ENCODE measurements at regions not wholly inside any gene's neighbourhood (a gene's known extent, or its start where the extent isn't known, plus 50 kb on each side); places are given as distances from the start of the nearest gene placed in this dataset.

DNA sequence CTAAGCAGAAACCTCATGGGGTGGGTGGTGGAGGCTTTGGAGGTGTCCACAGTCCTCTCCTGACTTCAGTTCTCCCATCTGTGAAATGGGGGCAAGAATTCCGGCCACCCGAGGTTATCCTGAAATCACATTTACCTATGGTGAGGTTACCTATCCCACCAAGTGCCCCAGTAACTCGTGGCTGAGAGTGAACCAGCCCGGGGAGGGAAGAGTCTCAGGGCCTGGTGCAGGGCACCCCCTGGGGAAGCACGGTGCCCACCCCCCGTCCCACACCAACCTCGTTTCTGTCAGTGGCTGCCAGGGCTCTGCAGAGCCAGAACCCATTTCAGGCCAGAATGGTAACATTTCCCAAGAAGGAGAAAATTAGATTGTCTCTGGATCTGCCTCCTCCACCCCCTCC is 83.7 kb upstream of the VSTM2B start:
- no peak for TF ChIP-seq TAF1 (IDR thresholded peaks at IDR 0.05; ENCODE audit: low read depth)
- TF ChIP-seq, protein P1, sequence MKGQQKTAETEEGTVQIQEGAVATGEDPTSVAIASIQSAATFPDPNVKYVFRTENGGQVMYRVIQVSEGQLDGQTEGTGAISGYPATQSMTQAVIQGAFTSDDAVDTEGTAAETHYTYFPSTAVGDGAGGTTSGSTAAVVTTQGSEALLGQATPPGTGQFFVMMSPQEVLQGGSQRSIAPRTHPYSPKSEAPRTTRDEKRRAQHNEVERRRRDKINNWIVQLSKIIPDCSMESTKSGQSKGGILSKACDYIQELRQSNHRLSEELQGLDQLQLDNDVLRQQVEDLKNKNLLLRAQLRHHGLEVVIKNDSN (IDR thresholded peaks at IDR 0.05), result no peak
- TF ChIP-seq NFIC (IDR thresholded peaks at IDR 0.05), result no peak
- TF ChIP-seq, protein P2, sequence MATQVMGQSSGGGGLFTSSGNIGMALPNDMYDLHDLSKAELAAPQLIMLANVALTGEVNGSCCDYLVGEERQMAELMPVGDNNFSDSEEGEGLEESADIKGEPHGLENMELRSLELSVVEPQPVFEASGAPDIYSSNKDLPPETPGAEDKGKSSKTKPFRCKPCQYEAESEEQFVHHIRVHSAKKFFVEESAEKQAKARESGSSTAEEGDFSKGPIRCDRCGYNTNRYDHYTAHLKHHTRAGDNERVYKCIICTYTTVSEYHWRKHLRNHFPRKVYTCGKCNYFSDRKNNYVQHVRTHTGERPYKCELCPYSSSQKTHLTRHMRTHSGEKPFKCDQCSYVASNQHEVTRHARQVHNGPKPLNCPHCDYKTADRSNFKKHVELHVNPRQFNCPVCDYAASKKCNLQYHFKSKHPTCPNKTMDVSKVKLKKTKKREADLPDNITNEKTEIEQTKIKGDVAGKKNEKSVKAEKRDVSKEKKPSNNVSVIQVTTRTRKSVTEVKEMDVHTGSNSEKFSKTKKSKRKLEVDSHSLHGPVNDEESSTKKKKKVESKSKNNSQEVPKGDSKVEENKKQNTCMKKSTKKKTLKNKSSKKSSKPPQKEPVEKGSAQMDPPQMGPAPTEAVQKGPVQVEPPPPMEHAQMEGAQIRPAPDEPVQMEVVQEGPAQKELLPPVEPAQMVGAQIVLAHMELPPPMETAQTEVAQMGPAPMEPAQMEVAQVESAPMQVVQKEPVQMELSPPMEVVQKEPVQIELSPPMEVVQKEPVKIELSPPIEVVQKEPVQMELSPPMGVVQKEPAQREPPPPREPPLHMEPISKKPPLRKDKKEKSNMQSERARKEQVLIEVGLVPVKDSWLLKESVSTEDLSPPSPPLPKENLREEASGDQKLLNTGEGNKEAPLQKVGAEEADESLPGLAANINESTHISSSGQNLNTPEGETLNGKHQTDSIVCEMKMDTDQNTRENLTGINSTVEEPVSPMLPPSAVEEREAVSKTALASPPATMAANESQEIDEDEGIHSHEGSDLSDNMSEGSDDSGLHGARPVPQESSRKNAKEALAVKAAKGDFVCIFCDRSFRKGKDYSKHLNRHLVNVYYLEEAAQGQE (IDR thresholded peaks at IDR 0.05; ENCODE audit: low read depth), result no peak

DNA sequence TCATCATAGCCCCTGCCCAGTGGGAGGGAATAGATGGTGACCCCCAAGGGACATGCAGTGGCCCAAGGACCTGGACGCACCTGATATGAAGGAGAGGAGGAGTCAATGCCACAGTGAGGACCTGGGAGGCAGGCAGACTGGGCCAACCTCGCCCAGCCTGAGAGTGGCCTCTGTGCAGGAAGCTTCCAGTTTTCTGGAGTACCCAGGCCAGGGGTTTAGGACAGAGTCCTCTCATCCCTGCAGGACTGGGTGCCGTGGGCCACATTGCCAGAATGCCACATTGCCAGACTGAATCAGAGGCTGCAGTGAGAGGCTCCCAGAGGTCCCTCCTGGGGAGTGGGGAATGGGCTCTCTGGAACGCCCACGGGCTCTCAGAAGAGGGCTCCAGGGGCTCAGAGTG is 82.9 kb upstream of the VSTM2B start:
- TF ChIP-seq CREB1 (IDR thresholded peaks at IDR 0.05; ENCODE audit: low read depth), result no peak
- no peak for TF ChIP-seq TAF1 (IDR thresholded peaks at IDR 0.05; ENCODE audit: low read depth)
- TF ChIP-seq, protein P3, sequence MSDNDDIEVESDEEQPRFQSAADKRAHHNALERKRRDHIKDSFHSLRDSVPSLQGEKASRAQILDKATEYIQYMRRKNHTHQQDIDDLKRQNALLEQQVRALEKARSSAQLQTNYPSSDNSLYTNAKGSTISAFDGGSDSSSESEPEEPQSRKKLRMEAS (IDR thresholded peaks at IDR 0.05), result no peak
- no peak for TF ChIP-seq CEBPB (IDR thresholded peaks at IDR 0.05)
- no peak for TF ChIP-seq ZBTB7A (IDR thresholded peaks at IDR 0.05; ENCODE audit: low read depth)
- TF ChIP-seq TCF12 (IDR thresholded peaks at IDR 0.05; ENCODE audit: low read depth), result no peak
- TF ChIP-seq, protein P2 (IDR thresholded peaks at IDR 0.05; ENCODE audit: low read depth), result no peak
- no peak for TF ChIP-seq TEAD4 (IDR thresholded peaks at IDR 0.05)
- no peak for TF ChIP-seq EP300 (IDR thresholded peaks at IDR 0.05; ENCODE audit: borderline replicate concordance)
- no peak for TF ChIP-seq RAD21 (IDR thresholded peaks at IDR 0.05; ENCODE audit: low read depth)
- TF ChIP-seq, protein P1 (IDR thresholded peaks at IDR 0.05), result no peak
- TF ChIP-seq YY1 (IDR thresholded peaks at IDR 0.05; ENCODE audit: low read depth), result no peak
- TF ChIP-seq NFIC (IDR thresholded peaks at IDR 0.05), result no peak
- no peak for TF ChIP-seq EGR1 (IDR thresholded peaks at IDR 0.05)
- TF ChIP-seq FOXM1 (IDR thresholded peaks at IDR 0.05; ENCODE audit: borderline replicate concordance, low read depth), result no peak

DNA sequence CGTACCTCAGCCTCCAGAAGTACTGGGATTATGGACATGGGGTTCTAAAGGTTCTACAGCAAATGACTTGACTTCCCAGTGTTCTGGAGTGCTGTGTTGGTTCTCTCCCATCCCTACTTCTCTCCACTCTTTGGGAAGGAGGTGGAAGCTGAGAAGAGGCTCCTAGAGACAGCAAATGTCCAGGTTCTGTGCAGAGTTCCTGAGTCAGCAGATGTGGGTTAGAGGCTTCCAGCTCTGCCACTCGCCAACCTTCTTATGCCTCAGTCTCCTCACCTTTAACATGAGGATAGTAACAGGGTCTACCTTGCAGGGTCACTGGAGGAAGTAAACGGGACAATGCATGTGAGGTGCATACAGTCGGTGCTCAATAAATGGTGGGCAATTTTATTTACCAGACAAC is 80.5 kb upstream of the VSTM2B start:
- TF ChIP-seq TEAD4 (IDR thresholded peaks at IDR 0.05) (no peak), RAD21 (IDR thresholded peaks at IDR 0.05; ENCODE audit: low read depth) (no peak), CEBPB (IDR thresholded peaks at IDR 0.05) (no peak), YY1 (IDR thresholded peaks at IDR 0.05; ENCODE audit: low read depth) (no peak), ZBTB7A (IDR thresholded peaks at IDR 0.05; ENCODE audit: low read depth) (no peak), TAF1 (IDR thresholded peaks at IDR 0.05; ENCODE audit: low read depth) (no peak), TCF12 (IDR thresholded peaks at IDR 0.05; ENCODE audit: low read depth) (no peak), NFIC (IDR thresholded peaks at IDR 0.05) (no peak), EGR1 (IDR thresholded peaks at IDR 0.05) (no peak)
- TF ChIP-seq, protein P2 (IDR thresholded peaks at IDR 0.05; ENCODE audit: low read depth), result no peak
- TF ChIP-seq, protein P1 (IDR thresholded peaks at IDR 0.05), result no peak
- TF ChIP-seq, protein P3 (IDR thresholded peaks at IDR 0.05), result no peak

DNA sequence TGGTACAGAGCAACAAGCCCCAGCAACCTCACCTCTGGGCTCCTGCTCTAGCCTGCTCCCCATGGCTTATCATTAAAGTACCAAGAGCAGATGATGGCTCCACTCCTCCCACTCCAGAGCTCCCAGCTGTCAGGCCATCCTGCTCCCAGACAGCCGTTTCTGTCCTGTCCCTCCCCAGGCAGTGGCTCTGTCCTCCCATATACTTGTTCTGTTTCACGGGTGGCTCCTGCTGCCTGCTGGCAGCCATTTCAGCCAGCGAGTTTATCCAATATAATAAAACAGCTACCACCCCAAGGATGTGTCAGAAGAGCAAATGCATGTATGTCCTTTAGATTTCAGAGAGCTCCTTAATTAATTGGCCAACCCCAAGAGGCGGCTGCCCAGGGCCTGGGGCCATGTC is 79.4 kb upstream of the VSTM2B start:
- no peak for TF ChIP-seq TAF1 (IDR thresholded peaks at IDR 0.05; ENCODE audit: low read depth)
- TF ChIP-seq CEBPB (IDR thresholded peaks at IDR 0.05), result no peak
- TF ChIP-seq NFIC (IDR thresholded peaks at IDR 0.05), result no peak
- TF ChIP-seq TEAD4 (IDR thresholded peaks at IDR 0.05), result no peak
- TF ChIP-seq CREB1 (IDR thresholded peaks at IDR 0.05; ENCODE audit: low read depth), result no peak
- TF ChIP-seq, protein P3 (IDR thresholded peaks at IDR 0.05), result no peak
- no peak for TF ChIP-seq TCF12 (IDR thresholded peaks at IDR 0.05; ENCODE audit: low read depth)
- TF ChIP-seq EGR1 (IDR thresholded peaks at IDR 0.05), result no peak
- TF ChIP-seq EP300 (IDR thresholded peaks at IDR 0.05; ENCODE audit: borderline replicate concordance), result no peak
- no peak for TF ChIP-seq ZBTB7A (IDR thresholded peaks at IDR 0.05; ENCODE audit: low read depth)
- TF ChIP-seq FOXM1 (IDR thresholded peaks at IDR 0.05; ENCODE audit: borderline replicate concordance, low read depth), result no peak
- no peak for TF ChIP-seq RAD21 (IDR thresholded peaks at IDR 0.05; ENCODE audit: low read depth)
